ENCODE measurements at regions not wholly inside any gene's neighbourhood (a gene's known extent, or its start where the extent isn't known, plus 50 kb on each side); places are given as distances from the start of the nearest gene placed in this dataset.

DNA sequence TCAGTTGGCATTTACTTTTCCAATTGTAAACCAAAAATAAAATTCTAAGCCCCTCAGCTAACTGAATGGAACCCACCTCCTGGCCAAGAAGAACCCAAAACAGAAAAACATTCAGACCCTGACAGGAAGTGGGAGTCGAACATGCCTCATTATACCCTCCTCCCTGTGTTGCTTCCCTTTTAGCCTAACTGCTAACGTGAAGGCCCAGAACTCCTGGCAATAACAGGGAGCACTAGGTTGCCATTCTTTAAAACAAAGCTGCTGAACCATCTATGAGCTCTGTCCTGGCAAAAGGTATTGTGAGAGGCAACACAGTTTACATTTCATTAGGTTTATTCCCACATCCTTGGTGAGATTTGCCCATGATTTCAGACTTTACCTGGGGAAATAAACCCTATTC, 481.4 kb downstream of the CHSY3 start:
- TF ChIP-seq, protein P1, sequence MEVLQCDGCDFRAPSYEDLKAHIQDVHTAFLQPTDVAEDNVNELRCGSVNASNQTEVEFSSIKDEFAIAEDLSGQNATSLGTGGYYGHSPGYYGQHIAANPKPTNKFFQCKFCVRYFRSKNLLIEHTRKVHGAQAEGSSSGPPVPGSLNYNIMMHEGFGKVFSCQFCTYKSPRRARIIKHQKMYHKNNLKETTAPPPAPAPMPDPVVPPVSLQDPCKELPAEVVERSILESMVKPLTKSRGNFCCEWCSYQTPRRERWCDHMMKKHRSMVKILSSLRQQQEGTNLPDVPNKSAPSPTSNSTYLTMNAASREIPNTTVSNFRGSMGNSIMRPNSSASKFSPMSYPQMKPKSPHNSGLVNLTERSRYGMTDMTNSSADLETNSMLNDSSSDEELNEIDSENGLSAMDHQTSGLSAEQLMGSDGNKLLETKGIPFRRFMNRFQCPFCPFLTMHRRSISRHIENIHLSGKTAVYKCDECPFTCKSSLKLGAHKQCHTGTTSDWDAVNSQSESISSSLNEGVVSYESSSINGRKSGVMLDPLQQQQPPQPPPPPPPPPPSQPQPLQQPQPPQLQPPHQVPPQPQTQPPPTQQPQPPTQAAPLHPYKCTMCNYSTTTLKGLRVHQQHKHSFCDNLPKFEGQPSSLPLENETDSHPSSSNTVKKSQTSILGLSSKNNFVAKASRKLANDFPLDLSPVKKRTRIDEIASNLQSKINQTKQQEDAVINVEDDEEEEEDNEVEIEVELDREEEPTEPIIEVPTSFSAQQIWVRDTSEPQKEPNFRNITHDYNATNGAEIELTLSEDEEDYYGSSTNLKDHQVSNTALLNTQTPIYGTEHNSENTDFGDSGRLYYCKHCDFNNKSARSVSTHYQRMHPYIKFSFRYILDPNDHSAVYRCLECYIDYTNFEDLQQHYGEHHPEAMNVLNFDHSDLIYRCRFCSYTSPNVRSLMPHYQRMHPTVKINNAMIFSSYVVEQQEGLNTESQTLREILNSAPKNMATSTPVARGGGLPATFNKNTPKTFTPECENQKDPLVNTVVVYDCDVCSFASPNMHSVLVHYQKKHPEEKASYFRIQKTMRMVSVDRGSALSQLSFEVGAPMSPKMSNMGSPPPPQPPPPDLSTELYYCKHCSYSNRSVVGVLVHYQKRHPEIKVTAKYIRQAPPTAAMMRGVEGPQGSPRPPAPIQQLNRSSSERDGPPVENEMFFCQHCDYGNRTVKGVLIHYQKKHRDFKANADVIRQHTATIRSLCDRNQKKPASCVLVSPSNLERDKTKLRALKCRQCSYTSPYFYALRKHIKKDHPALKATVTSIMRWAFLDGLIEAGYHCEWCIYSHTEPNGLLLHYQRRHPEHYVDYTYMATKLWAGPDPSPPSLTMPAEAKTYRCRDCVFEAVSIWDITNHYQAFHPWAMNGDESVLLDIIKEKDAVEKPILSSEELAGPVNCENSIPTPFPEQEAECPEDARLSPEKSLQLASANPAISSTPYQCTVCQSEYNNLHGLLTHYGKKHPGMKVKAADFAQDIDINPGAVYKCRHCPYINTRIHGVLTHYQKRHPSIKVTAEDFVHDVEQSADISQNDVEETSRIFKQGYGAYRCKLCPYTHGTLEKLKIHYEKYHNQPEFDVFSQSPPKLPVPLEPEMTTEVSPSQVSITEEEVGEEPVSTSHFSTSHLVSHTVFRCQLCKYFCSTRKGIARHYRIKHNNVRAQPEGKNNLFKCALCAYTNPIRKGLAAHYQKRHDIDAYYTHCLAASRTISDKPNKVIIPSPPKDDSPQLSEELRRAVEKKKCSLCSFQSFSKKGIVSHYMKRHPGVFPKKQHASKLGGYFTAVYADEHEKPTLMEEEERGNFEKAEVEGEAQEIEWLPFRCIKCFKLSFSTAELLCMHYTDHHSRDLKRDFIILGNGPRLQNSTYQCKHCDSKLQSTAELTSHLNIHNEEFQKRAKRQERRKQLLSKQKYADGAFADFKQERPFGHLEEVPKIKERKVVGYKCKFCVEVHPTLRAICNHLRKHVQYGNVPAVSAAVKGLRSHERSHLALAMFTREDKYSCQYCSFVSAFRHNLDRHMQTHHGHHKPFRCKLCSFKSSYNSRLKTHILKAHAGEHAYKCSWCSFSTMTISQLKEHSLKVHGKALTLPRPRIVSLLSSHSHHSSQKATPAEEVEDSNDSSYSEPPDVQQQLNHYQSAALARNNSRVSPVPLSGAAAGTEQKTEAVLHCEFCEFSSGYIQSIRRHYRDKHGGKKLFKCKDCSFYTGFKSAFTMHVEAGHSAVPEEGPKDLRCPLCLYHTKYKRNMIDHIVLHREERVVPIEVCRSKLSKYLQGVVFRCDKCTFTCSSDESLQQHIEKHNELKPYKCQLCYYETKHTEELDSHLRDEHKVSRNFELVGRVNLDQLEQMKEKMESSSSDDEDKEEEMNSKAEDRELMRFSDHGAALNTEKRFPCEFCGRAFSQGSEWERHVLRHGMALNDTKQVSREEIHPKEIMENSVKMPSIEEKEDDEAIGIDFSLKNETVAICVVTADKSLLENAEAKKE (CRISPR knock-in tag; IDR thresholded peaks at IDR 0.05) = no peak
- TF ChIP-seq, protein P2, sequence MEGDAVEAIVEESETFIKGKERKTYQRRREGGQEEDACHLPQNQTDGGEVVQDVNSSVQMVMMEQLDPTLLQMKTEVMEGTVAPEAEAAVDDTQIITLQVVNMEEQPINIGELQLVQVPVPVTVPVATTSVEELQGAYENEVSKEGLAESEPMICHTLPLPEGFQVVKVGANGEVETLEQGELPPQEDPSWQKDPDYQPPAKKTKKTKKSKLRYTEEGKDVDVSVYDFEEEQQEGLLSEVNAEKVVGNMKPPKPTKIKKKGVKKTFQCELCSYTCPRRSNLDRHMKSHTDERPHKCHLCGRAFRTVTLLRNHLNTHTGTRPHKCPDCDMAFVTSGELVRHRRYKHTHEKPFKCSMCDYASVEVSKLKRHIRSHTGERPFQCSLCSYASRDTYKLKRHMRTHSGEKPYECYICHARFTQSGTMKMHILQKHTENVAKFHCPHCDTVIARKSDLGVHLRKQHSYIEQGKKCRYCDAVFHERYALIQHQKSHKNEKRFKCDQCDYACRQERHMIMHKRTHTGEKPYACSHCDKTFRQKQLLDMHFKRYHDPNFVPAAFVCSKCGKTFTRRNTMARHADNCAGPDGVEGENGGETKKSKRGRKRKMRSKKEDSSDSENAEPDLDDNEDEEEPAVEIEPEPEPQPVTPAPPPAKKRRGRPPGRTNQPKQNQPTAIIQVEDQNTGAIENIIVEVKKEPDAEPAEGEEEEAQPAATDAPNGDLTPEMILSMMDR (conservative IDR thresholded peaks at IDR 0.05; ENCODE audit: low read depth in 2 of 2) = no peak
- TF ChIP-seq EZH2phosphoT487 (IDR thresholded peaks at IDR 0.05; ENCODE audit: unreplicated experiment) (no peak), CREB1 (CRISPR knock-in tag; IDR thresholded peaks at IDR 0.05; ENCODE audit: low read depth) (no peak), JUNB (IDR thresholded peaks at IDR 0.05; ENCODE audit: unreplicated experiment) (no peak), EZH2 (IDR thresholded peaks at IDR 0.05; ENCODE audit: low read depth, unreplicated experiment) (no peak)

Data from GM23338 (cell line).